Stimulated activated CD8-positive, alpha-beta memory T cell treated with anti-CD3 and anti-CD28 coated beads, Interleukin-2, amount 100 ng/mL, for 48 hours (primary cell): ENCODE measurements at regions not wholly inside any gene's neighbourhood (a gene's known extent, or its start where the extent isn't known, plus 50 kb on each side); places are given as distances from the start of the nearest gene placed in this dataset.
"Not testable (repeated sequence)": the region's sequence is repeated elsewhere in the genome, so short reads cannot be mapped to it uniquely, and the experiment has no call there.

Source experiments
- DNase-seq, 2 donors: peaks; one replicate each; pipeline ENCODE4 v3.0.0-alpha.2; 2020; ENCODE audit warnings: low read depth in 2 of 2

DNA sequence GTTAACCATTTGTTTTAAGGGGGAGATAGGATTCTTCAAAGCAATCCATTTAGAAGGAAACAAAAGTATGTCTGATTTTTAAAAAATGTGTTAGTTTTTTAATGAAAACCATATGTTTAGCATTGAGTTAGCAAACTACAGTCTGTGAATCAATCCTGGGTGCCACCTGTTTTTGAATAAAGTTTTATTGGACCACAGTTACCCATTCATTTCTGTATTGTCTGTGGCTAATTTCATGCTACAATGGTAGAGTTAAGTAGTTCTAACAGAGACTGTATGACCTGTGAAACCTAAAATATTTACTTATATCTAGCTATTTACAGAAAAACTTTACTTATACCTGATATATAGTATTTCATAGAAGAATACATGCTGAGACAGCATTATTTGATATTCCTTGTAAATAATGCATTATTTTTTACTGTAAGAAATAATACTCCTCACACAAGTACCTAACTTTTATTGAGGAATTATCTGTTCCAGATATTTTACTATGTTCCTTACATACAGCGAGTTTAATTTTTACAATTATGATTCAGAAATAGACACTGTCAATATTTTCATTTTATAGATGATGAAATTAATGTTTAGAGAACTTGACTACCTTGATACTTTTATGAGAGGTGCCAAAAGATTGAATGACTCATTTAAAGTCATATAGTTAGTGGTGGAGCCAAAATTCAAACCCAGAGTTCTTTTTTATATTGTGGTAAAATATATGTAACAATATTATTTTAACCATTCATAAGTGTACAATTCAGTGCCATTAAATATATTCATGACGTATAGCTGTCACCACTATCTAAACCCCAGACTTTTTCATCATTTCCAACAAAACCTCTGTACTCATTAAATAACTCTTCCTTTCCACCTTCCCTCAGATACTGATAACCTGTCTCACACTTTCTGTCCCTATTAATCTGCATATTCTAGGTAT is 122.0 kb downstream of the GLUD2 start:
- no peak for DNase-seq

GRCh38 chrX:121172703-121173102 is 125.3 kb downstream of the GLUD2 start:
- DNase-seq = no peak

DNA sequence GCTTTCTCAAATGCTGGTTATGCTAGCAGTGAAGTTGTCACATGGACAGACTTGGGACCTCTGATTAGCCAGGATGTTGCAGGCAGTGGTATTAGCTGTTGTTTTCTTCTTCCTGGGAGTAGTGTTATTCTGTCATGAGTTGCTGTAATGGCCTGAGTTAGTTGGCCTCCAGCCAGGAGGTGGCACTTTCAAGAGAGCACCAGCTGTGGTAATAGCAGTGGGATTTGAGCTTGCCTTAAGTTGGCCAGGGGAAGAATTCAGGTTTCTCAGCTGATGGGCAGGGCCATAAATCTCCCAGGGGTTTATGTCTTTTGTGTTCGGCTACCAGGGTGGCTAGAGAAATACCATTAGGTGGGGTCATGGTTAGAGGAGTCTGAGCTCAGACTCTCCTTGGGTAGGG is 132.6 kb downstream of the GLUD2 start:
- no peak for DNase-seq

DNA sequence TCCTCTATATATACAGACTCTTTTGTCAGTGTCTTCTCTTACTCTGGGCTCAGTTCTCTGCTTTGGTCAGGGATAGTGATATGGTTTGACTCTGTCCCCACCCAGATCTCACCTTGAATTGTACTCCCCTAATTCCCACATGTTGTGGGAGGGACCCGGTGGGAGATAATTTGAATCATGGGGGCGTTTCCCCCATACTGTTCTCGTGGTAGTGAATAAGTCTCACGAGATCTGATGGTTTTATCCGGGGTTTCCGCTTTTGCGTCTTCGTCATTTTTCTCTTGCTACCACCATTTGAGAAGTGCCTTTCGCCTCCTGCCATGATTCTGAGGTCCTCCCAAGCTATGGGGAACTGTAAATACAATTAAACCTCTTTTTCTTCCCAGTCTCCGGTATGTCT is 144.4 kb downstream of the GLUD2 start:
- DNase-seq = no peak

GRCh38 chrX:121195719-121196118 is 148.3 kb downstream of the GLUD2 start:
- DNase-seq = no peak

DNA sequence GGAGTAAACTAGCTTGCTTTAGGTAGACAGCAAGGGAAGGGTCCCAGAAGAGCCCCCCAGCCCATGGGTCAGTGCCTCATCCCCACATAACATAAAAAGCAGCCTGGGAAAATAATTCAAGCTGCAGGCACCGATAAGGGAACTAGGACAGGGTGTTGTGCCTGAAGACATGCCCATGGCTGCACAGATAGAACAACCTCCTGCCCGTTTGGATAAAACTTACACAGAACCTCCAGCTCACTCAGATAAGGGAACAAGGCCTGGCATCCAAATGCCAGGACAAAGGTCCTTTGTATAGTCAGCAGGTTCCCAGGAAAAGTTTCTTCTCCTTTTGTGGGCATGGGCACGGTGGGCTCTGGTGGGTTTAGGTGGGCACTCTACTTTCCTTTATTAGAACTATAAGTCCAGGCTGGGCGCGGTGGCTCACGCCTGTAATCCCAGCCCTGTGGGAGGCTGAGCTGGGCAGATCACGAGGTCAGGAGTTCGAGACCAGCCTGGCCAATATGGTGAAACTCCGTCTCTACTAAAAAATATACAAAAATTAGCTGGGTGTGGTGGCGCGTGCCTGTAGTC is 149.5 kb downstream of the GLUD2 start:
- not testable (repeated sequence) for DNase-seq

- no peak for DNase-seq
Measured at GRCh38 chrX:121208563-121208962, 161.2 kb downstream of the GLUD2 start.

GRCh38 chrX:121216641-121217374 is 169.4 kb downstream of the GLUD2 start:
- no peak for DNase-seq

DNA sequence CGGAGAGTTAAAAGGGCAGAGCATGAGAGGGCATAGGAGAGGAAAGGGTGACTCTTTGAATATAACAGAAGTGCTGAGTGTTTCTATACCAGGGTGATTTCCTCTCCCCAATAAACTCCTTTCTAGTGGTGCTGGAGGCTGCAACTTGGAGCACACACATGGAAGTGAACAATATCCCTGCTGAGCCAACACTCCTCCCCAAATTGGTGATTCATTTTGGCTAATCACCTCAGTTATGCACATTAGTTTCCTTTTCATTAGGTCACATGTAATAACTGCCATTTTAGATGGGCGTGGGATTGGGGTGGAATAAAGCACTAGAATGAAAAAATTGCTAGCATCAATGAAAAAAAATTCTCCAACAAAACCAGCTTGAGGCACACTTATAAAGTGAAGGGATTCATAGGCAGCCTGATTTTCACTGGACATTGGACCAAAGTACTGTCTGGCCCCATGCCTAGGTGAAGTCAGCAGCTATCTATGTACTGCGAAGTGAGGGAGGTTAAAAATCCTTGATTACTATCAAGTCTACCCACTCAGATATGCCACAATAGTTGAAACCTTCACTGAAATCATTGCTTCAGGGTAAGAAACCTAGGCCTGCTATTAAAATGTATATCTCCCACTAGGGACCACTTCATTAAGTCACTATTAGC is 174.0 kb downstream of the GLUD2 start:
- no peak for DNase-seq

- no peak for DNase-seq
Measured at GRCh38 chrX:121227888-121228287, 180.5 kb downstream of the GLUD2 start.

- DNase-seq = no peak
Measured at GRCh38 chrX:121231566-121232358, 184.4 kb downstream of the GLUD2 start.

DNA sequence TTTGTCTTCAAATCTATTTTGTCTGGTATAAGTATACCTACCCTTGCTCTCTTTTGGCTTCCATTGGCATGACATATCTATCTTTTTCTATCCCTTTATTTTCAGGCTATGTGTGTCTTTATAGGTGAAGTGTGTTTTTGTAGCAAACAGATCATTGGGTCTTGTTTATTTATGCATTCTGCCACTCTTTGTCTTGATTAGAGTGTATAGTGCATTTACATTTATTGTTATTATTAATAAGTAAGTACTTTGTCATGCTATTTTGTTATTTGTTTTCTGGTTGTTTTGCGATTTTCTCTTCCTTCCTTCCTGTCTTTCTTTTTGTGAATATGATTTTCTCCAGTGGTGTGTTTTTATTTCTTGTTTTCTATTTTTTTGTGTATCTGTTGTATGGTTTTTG is 188.6 kb downstream of the GLUD2 start:
- no peak for DNase-seq

- DNase-seq = no peak
Measured at GRCh38 chrX:121238093-121238492, 190.7 kb downstream of the GLUD2 start.

DNA sequence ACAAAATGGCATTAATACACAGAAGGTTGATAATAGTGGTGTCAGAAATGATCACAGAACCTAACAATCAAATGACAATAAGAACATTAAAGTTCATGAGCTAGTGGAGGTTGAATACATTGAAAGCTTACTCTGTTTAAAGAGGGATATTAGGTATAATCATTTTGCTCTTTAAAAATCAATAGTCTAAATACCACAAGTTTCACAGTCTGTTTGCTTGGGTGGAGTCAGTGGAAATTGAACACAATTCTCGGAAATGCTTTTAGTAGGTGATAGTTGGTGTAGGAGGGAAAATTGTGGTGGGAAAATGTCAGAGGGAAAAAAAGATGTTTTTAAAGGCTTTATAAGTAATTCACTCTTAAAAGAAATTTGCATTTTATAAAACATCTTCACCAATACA is 197.1 kb downstream of the GLUD2 start:
- DNase-seq = no peak

DNA sequence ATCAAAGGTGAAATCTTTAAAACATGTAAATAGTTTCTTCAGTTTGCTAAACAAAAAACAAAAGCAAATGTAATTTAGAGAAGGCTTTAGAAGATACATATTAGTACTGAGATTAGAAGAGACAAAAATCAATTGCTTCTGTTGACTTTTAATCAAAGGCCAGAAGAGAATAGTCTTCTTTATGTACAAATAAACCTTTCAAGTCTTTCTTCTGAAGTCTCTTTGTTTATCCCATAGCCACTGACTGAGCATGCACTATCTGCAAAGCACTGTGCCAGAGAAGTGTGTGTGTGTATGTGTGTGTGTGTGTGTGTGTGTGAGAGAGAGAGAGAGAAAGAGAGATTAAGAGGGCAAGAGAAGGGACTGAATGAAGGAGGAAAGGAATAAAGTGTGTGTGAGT is 198.4 kb downstream of the GLUD2 start:
- no peak for DNase-seq

DNA sequence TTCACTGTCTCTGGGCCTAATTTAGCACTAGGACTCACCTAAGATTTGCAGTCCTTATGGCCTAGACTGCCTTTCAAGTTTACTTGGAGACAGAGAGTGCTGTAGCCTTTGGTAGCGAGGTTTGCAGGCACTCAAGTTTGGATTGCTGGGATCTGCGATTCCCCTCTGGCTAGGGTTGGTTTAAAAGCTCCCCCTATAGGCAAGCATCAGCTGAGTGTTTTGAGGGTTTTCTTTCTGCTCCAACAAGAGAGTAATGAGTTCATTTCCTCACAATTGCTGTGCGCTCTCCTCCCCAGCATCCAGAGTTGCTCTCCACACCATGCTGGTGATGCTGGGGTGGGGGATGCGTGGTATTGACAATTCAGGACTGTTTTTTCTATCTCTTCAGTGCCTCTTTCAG is 206.9 kb downstream of the GLUD2 start:
- no peak for DNase-seq

GRCh38 chrX:121256647-121257046 is 209.2 kb downstream of the GLUD2 start:
- DNase-seq = no peak

GRCh38 chrX:121258545-121258944 is 211.1 kb downstream of the GLUD2 start:
- no peak for DNase-seq

GRCh38 chrX:121259170-121259569 is 211.8 kb downstream of the GLUD2 start:
- DNase-seq = no peak

DNA sequence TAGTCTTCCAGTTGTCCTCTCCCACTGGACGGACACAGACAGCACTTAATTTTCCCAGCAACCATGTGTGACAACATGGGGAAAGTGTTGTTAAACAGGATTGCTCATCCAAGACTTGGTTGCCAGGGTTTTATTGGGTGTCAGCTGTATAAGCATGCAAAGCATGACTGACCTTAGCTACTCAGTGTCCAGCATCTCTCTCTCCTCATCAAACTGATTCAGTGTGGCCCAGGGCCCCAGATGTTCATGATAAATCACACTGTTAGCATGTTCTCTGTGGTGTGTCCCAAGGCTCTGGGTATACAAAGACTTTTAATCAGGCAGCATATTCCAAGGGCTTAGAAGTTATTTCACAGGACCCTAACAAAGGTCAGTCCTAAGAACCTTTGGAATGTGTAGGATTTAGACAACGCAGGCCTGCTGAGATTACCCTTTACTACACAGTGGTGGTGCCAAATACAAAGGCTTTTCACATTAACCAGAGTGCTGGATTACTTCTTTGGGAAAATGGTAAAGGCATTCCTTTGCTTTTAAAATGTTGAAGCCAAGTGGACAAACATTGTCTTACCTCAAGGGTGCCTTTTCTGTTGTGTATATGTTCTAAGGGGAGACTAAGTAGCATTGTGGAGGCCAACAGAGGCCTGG is 213.3 kb downstream of the GLUD2 start:
- no peak for DNase-seq

DNA sequence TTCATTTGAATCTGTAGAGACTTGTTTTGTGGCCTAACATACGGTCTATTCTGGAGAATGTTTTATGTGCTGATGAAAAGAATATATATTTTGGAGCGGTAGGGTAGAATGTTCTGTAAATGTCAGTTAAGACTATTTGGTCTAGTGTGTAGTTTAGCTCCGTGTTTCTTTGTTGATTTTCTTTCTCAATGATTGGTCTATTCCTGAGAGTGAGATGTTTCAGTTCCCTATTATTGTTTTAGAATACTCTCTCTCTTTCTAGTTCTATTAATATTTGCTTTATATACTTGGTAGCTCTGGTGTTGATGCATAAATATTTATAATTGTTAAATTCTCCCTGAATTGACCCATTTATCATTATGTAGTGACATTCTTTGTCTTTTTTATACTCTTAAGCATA is 236.5 kb downstream of the GLUD2 start:
- no peak for DNase-seq
